ENCODE measurements at regions not wholly inside any gene's neighbourhood (a gene's known extent, or its start where the extent isn't known, plus 50 kb on each side); places are given as distances from the start of the nearest gene placed in this dataset.

DNA sequence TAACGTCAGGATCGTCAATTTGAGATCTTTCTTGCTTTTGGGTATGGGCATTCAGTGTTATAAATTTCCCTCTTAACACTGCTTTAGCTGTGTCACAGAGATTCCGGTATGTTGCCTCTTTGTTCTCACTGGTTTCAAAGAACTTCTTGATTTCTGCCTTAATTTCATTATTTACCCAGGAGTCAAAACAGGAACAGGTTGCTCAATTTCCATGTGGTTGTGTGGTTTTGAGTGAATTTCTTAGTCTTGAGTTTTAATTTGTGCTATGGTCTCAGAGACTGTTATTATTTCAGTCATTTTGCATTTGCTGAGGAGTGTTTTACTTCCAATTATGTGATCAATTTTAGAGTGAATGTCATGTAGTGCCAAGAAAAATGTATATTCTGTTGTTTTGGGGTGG lies 153.1 kb downstream of the PCDH17 start:
- no peak overlapping the region for H3K4me3 ChIP-seq (ENCODE audit: low read length)
- DNase-seq (ENCODE audit: low read depth, low spot score), result no peak

DNA sequence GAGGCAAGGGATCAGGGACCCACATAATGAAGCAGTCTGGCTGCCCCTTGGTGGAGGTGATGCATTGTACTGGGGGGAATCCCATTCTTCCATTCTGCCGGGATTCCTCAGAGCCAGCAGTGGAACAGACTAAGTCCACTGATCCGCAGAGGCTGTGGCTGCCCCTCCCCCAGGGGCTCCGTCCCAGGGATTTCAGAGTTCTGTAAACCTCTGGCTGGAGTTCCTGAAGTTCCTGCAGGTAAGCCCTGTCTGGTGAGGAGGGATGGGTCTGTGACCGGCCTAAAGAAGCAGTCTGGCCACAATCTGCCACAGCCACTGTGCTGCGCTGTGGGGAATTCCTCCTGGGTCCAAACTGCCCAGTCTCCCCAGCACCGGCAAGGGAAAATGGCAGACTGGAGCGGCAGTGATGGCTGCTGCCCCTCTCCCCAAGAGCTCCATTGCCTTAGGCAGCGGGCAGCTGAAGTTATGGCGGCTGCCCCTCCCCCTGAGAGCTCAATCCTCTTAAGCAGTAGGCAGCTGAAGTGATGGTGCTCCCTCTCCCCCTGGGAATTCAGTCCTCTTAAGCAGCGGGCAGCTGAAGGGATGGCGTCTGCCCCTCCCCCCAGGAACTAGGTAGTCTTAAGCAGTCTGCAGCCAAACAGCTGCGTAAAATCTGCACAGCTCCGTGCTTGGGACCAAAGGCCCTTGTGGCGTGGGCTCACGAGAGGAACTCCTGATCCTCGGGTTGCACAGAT lies 155.7 kb downstream of the PCDH17 start:
- no peak for DNase-seq (ENCODE audit: low read depth, low spot score)
- H3K4me3 ChIP-seq (ENCODE audit: low read length), result no peak overlapping the region

DNA sequence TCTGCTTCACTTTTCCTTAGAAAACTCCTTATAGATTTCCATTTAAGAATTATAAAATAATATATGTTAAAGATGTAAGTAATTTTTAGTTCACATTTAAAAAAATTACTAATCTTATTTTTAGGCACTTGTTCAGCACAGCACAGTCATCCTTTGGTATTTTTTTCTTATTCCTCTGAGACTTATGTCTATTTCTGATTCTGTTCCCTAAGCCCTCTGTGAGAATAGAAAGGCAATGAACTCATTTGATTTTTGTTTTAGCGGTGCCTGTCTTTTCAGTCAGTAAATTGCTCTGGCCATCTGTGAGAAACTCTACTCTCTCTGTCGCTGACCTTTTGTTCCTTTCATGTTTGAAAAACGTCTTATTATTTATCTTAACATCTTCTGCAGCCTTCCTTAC lies 168.1 kb downstream of the PCDH17 start:
- DNase-seq (ENCODE audit: low read depth, low spot score), result no peak
- H3K4me3 ChIP-seq (ENCODE audit: low read length), result no peak overlapping the region

DNA sequence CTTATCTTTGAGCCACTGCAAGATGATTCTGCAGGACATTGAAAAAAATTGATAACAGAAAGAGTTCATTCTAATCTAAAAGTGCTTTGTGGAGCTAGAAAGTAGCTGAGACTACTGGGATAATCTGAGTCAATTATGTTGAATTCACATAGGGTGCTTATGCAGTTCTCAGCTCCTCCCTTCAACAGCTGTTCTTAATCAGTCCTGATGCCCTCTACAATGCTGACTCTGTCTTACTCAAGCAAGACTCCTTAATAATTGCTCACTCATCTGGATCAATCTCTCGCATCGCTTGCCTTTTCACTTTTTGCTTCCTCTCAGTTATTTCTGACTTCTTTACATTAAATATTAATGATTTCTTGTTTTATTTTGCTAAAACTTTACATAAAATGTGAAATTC lies 182.1 kb downstream of the PCDH17 start:
- H3K4me3 ChIP-seq (ENCODE audit: low read length), result no peak overlapping the region
- no peak for DNase-seq (ENCODE audit: low read depth, low spot score)

DNA sequence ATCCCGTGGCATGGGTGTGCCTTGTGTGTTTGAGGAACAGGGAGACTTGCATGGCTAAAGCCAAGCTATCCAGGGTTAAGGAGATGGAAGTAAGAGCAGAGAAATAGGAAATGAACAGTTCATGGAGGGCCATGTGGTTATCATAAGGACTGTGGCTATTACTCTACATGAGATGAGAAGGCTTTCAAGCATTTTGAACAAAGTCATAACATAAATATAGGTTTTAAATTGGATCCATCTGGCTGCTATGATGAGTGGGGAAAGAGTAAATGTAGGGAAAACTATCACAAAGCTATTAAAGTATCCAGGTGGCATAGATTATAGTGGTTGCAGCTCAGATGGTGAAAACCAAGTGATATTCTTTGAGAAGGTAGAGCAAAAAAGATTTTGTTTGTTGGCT lies 184.1 kb downstream of the PCDH17 start:
- no peak overlapping the region for H3K4me3 ChIP-seq (ENCODE audit: low read length)
- no peak for DNase-seq (ENCODE audit: low read depth, low spot score)

DNA sequence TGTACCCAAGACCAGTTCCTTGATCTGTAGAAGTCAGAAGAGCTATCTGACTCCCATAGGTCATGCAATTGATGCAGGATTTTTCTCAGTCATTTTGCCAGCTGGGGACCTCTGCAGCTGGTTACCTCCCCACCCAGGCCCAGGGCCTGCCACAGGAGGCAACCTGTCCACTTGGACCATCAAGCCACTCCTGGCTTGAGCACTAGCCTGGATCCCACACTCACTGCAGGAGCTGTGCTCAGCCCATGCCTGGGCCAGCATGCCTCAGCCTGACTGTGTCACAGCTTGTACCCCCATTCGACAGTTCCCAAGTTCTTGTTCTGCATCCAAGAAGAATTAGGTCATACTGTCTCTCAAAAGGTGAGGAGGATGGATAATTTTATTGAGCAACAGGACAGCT lies 189.4 kb downstream of the PCDH17 start:
- H3K4me3 ChIP-seq (ENCODE audit: low read length), result no peak overlapping the region
- DNase-seq (ENCODE audit: low read depth, low spot score), result no peak

DNA sequence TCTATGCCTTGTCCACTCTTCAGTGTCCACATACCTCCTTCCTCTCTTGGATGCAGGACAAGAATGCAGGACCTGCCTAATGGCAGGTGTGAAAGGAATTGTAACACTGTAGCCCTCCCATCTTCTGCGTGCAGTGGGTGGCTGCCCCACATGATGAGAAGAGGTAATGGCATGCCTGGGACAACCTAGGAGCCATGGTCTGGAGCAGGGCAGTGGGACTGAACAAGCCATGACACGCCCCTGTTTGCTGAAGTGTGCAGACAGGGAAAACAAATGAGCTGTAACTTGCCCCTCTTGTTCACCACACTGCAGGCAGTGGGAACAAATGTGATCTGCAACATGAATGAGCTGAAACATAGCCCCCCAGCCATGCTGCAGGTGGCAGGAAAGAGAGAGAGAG lies 192.2 kb downstream of the PCDH17 start:
- no peak overlapping the region for H3K4me3 ChIP-seq (ENCODE audit: low read length)
- no peak for DNase-seq (ENCODE audit: low read depth, low spot score)

DNA sequence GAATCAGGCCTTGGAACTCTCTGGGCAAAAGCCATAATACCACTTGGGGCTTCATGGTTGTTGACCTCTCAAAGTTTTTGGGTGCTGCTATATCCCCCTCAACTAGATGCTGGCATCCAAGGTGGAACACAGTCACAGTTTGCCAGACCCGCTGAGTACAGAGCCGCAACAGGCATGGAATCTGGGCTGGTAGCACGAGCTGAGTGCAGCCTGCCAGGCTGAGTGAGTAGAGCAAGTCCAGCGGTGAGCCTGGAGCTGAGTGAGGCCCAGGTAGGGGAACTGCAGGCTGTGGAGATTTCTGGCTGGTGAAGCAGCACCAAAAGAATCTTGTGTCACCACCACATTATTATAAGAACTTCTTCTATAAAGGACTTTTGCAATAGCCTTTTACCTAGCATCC lies 192.6 kb downstream of the PCDH17 start:
- no peak for DNase-seq (ENCODE audit: low read depth, low spot score)
- no peak overlapping the region for H3K4me3 ChIP-seq (ENCODE audit: low read length)

DNA sequence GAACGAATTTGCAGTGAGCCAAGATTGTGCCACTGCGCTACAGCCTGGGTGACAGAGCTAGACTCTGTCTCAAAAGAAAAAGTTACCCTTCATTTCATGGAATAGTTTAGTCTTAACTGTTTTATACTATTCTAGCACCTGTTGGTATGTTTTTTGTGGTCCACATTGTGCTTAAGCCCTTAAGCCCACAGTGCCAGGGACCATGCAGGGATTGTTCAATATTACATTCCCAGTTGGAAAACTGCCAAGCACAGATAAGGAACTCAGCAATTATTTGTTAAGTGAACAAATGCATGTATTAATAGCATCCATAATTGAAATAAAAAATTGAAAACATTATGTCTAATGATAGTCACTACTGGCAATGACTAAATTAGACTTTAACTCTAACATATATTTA lies 193.5 kb downstream of the PCDH17 start:
- no peak for DNase-seq (ENCODE audit: low read depth, low spot score)
- no peak overlapping the region for H3K4me3 ChIP-seq (ENCODE audit: low read length)

DNA sequence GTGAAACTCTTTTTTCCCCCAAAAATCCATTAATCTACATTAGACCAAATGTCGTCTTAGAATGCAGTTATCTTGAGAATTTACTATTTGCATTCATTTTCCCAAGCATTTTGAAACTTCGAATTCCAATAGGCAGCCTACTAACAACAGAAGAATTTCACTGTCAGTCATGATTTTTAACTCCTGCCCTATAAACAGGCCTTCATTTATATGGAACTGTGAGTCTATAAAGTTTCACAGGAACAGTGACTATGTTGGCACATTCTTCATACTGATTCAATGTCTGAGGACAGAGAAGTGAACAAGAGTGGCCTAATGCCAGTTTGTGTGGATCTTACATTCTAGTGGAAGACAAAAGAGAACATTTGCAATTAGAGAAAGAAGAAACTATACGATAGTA lies 198.0 kb downstream of the PCDH17 start:
- H3K4me3 ChIP-seq (ENCODE audit: low read length), result no peak overlapping the region
- no peak for DNase-seq (ENCODE audit: low read depth, low spot score)

DNA sequence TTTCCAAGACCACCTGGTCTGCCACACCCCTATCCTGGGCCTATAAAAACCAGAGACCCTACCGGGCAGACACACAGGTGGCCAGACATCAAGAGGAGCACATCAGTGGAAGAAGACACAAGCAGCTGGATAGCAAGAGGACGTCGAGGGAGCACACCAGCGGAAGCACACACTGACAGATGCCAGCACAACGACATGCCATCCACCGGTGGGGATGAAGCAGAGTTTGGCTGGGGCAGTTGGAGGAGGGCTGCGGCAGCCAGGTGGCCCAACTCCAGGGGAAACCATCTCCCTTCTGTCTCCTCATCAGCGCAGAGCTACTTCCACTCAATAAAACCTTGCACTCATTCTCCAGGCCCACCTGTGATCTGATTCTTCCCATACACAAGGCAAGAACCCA lies 200.6 kb downstream of the PCDH17 start:
- no peak for DNase-seq (ENCODE audit: low read depth, low spot score)
- H3K4me3 ChIP-seq (ENCODE audit: low read length), result no peak overlapping the region

DNA sequence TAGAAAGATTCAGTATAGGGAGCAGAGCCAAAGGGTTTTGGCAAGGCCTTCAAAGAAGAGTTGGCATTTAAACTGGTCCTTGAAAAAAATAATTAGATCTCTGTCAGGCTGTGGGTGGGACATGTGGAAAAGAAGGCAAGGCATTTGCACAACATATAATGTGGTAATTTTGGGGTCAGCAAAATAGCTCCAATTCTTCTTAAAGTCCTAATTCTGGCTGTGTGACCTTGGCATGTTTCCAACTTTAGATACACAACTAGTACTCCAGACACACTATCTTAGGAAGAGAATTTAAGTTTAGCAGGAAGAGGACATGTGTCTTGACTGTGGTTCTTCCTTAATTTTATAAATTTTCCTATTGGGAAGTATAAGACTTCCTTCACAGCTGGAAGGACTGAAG lies 206.3 kb downstream of the PCDH17 start:
- no peak for DNase-seq (ENCODE audit: low read depth, low spot score)
- no peak overlapping the region for H3K4me3 ChIP-seq (ENCODE audit: low read length)

DNA sequence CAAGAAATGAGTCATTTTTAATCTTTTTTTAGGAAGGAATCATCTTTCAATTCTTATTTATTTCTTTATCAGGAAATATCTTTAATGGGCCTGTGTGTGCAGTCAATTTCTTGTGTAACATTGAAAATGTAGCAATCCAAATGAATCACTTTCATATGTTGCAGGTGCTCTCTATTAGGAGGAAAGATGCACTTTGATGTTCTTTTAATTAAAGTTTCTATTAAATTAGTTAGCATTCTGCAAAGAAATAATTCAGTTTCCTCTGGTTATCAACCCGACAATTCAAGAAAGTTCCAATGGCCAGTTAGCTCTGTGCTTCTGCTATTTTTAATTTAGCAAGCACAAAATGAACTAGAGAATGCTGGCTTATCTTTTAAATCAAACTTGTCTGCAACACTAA lies 212.0 kb downstream of the PCDH17 start:
- H3K4me3 ChIP-seq (ENCODE audit: low read length), result no peak overlapping the region
- no peak for DNase-seq (ENCODE audit: low read depth, low spot score)

DNA sequence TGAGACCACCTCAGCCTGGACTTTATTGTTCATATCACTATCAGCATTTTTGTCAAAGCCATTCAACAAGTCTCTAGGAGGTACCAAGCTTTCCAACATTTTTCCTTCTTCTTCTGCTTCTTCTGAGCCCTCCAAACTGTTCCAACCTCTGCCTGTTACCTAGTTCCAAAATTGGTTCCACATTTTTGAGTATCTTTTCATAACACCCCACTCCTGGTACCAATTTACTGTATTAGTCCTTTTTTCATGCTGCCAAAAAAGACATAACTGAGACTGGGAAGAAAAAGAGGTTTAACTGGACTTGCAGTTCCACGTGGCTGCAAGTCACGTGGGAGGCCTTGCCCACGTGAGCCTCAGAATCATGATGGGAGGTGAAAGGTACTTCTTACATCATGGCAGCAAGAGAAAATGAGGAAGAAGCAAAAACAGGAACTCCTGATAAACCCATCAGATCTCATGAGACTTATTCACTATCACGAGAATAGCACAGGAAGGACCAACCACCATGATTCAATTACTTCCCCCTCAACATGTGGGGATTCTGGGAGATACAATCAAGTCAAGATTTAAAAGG lies 215.1 kb downstream of the PCDH17 start:
- no peak for DNase-seq (ENCODE audit: low read depth, low spot score)
- no peak overlapping the region for H3K4me3 ChIP-seq (ENCODE audit: low read length)

DNA sequence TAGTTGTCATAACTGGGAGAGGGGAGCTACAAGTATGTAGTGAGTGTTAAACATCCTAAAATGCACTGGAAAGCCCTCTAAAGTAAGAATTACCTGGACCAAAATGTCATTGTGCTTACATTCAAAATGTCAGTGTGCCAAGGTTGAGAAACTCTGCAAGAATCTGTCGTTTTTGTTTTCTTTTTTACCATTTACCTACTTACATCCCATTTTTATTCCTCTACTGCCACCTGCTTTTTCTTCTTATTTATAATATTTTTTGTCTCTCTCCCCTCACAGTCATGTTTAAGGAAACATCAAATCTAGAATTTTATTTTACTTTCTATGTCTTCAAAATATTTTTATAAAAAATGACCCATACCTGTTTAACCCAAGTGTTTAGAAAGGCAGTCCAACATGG lies 226.4 kb downstream of the PCDH17 start:
- no peak for DNase-seq (ENCODE audit: low read depth, low spot score)
- H3K4me3 ChIP-seq (ENCODE audit: low read length), result no peak overlapping the region

DNA sequence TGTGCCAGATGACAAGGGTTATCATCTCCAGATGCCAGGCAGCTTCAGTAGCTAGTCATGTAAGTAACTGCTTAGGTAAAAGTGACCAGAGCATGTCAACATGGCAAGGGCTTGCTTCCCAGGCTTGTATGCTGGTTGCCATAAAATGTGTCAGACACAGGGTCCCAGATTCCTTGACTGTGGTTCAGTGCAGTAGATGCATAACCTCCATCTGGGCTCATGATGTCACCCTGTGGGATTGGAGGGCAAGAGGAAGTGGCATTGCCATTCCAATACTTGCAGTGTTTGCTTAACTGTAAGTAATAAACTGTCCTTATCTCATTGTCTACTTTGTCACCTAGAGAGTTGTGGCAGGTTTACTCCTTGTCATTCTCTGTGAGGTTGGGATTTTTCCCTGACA lies 226.8 kb downstream of the PCDH17 start:
- DNase-seq (ENCODE audit: low read depth, low spot score), result no peak
- H3K4me3 ChIP-seq (ENCODE audit: low read length), result no peak overlapping the region

DNA sequence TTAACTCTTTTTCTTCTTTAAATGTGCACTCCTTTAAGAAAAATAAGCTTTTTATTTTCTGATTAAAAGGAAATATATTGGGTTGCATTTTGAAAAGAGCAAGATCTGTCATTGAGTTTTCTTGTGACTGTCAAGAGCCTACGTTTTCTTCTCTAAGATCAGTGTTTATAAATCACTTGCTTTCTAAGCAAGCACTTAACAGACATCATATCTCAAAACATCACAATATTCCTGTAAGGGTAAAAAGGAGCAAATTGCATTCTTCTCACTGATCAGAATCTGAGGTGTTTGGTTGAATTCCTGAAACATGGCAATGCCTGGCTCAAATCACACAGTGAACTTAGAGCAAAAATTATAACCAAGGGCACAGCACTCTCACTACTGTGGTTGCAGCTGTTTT lies 231.3 kb downstream of the PCDH17 start:
- DNase-seq (ENCODE audit: low read depth, low spot score), result no peak
- no peak overlapping the region for H3K4me3 ChIP-seq (ENCODE audit: low read length)

DNA sequence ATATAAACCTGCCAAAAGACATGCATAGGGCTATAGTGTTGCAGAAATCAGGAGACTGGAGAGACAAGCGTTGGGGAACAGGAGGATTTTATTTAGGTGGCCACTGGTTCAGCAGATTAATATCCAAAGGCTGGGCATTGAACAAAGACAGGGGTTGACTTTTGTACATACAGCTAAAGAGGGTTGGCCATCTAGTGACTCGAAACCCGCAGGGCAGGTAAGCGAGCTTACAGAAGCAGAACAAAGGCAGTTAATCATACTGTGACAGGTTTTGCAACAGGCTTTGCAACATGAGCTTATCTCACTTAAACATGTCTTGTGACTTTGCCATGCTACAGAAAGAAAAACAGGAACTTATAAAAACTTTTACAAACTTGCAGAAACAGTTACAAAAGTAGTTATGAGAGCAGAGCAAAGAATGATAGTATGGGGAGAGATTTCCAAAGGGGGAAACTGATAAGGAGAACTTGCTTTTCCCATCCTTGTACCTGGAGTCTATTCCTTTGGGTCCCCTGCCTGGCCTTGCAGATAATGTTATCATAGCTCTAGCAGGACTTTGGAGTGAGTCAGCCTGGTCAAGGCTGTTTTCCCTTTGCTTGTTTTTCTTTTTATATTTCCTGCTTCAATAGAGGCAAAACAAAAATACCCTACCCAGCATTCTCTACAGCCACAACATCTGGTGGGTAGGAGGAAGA lies 234.2 kb downstream of the PCDH17 start:
- no peak overlapping the region for H3K4me3 ChIP-seq (ENCODE audit: low read length)
- no peak for DNase-seq (ENCODE audit: low read depth, low spot score)

DNA sequence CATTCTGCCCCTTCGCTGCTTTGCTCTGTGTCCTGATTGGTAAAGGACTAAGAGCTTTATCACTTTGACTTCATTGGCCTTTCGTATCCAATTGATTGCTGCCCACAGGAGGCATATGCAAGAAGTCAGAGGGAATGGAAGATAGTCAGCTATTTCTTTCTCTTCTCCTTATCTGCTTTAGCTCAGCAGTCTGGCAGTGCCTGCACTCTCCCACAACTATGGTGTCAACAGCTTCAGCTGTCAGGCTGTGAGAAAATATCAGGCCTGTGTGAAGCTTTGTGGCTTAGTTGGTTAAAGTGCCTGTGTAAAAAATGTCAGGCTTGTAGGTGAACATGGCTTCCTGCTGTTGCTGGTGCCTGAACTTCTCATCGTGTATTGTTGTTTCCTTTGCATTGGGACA lies 243.0 kb downstream of the PCDH17 start:
- no peak overlapping the region for H3K4me3 ChIP-seq (ENCODE audit: low read length)
- DNase-seq (ENCODE audit: low read depth, low spot score), result peak; percentile 87

DNA sequence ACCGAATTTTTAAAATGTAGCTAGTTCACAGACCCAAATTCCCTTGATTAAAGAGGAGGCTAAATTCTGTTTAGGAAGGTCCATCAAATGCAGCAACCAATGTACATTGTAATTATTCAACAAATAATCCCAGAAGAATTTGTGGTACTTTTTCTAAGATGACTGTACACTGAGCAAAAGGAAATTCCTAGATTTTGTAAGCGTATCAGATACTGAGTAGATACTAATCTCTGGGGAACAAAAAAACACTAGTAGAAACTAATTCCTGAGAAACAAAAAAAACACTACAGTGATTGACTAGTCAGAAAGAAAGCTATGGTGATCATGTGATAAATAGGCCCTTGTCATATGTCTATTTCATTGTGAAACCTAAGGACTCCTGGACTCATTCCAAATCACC lies 246.1 kb downstream of the PCDH17 start:
- no peak overlapping the region for H3K4me3 ChIP-seq (ENCODE audit: low read length)
- no peak for DNase-seq (ENCODE audit: low read depth, low spot score)

DNA sequence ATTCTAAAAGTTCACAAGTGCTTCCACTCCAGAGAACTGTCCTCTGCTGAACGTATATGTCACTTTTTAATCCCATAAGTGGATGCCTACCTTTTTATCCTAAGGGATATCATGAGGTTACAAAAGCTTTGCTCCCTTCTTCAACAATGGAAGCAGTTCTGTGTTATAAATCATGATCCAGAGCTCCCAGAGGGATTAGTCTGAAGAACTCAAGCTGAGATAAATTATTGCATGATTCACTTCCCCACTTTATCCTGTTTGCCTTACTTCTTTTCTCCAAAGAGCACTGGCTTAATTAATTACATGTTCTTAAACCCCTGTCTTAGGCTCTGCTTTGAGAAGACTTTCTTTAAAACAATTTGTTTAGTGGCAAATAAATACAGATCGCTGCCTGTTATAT lies 246.7 kb downstream of the PCDH17 start:
- no peak for DNase-seq (ENCODE audit: low read depth, low spot score)
- H3K4me3 ChIP-seq (ENCODE audit: low read length), result no peak overlapping the region
